Cerebellar nuclear complex (tissue), 1 donor: ENCODE measurements at regions not wholly inside any gene's neighbourhood (a gene's known extent, or its start where the extent isn't known, plus 50 kb on each side); places are given as distances from the start of the nearest gene placed in this dataset.

Experiments used
- DNase-seq, 2 experiments: peaks; one replicate each; lab custom pipeline; 2025; lab: John Stamatoyannopoulos, UW

DNA sequence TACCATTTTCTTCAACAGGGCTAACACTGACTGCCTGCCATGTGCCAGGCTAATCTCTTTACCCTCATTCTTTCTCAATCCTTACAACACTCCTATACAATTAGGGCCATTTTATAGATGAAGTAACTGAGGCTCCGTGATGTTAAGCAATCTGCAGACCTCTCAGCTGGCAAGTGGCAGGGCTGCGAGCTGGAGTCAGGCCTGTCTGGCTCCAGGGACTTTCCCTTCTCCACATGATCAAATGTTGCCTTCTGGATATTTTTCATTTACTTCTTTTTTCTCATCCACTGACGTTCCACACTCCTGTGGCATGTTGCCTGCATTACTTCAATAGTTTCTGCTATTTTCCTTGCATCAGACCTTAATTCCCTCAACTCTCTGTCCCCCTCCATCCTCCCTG, 55.2 kb upstream of the TAGAP start:
- no peak for DNase-seq

DNA sequence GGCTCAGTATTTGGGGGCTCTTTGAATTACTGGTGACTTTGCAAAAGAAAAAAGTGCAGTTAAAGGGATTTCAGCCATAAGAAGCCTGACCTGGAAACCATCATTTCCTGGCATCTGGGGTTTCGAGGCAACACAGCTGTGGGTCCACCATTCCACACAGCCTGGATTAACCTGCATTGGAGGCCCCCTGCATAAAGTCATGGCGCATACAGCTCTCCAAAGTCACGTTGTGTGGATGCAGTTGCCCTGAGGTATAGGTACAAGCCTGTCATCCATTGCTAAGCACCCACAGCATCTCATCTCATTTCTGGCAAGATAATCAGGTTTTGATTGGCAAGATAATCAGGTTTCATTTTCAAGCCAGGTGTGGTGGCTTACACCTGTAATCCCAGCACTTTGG, 54.5 kb upstream of the TAGAP start:
- no peak for DNase-seq

DNA sequence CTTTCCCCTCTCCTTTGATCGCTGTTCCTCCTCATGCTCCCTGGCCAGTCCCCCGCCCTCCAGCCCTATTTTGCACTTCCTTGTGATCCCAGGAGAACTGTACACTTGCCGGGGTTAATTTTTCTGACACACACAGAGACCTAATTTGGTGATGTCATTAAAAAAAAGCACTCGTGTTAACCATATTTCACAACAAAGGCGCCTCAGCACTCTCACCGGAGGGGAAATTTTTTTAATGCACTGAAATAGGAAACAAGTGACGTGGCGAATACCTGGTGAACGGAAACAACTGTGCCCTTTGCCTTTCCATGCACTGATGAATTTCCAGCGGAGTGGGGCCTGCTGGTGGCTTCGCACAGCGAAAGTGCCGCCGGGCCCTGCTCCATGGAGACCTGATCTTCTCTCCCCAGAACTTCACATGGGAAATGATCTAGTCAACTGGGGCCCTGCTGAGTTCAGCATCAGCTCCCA, 53.9 kb upstream of the TAGAP start:
- DNase-seq = no peak

DNA sequence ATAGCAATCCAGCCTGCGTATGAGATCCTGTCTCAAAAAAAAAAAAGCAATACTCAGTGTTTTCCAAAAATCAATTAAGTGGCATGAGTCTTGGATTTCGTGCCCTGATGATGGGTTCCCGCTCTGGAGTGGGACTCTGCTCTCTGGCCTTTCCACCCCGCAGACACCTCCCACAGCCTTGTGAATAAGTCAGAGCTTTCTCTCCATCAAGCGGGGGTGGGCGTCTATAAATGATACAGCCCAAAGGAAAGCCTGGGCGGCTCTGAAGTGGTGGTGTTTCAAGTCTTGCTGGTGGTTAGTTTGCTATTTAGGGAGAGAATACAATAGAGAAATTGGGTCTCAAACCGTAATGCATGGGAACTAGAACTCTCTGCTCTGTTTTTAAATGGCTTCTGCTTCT, 52.5 kb upstream of the TAGAP start:
- DNase-seq = no peak

DNA sequence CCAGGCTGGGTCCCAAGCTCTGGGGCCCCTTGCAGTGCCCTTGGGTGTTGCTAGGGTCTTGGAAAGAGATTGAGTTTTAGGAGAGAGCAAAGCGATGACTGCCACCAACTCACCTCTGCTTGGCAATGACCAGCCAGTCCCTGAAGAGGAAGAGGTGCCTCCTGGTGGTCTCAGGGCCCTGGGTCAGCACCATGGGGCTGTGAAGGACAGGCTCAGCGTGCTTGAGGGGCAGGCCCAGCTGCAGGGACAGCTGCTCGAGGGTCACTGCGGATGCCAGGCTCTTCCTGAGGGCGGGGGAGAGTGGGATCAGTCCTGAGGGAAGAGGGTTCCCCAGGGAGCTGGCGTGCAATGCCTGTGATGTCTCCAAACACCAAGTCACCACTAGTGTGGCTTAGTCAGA, 50.8 kb upstream of the TAGAP start:
- no peak for DNase-seq

DNA sequence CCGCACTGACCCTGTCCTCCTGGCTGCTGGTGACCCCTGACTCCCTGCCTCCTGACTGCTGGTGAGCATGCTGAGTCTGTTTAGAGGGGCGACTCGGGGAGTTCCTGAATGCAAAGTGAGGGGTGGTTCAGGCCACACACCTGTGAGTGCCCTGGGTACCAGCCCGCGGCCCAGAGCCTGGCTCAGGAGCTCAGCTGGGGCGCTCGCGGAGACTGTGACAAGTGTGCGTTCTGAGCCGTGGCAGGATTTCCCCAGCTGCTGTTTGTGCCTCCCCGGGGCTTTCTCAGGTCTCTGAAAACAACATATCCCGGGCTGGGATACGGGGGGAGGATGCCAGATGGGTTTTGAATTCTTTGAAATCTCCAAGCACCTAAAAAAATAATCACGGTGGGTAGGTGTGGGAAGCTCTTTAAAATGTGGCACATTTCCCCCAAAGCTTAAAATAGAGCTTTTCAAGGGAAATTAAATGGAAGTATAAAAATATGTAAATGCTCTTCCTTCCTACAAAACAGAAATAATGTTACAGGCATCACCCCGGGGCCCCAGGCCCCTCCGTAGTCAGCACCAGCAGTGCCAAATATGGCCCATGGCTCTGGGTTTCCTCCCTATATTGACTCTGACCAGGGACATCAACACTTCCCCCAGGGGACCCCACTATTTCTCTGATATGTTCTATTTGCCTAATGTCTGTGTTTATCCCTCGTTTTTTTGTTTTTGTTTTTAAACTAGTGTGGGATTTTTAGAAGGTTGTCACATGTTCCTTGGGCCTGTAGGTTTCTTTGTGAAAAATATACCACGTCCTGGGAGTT, 49.9 kb upstream of the TAGAP start:
- DNase-seq = no peak
